Adrenal gland (tissue), 9 donors: ENCODE measurements at regions not wholly inside any gene's neighbourhood (a gene's known extent, or its start where the extent isn't known, plus 50 kb on each side); places are given as distances from the start of the nearest gene placed in this dataset.
A peak's percentile ranks its signal among the peaks of the same experiment; 100 is the strongest.

Source experiments
- DNase-seq, 7 donors: peaks; one replicate each; pipeline ENCODE4 v3.0.0-alpha.2; 2019 to 2020
- H3K27ac ChIP-seq, 5 donors: fragments of 200-600 bp; sonication (generic) in 4 of 5; 1 replicate in 3 of 5; 2 replicates in 2 of 5; pipeline versions ENCODE4 v1.5.1 to v1.8.0; 2016 to 2020; ENCODE audit warnings: mild to moderate bottlenecking in 1 of 5
- H3K27me3 ChIP-seq: fragments of 200-600 bp; 2 replicates; pipeline ENCODE4 v1.8.0; 2021
- H3K36me3 ChIP-seq, 2 donors: fragments of 200-600 bp; replicated peaks in 1 of 2; 1 replicate in 1 of 2; 2 replicates in 1 of 2; pipeline versions ENCODE4 v1.5.1 to v1.8.0; 2018 to 2022
- H3K4me1 ChIP-seq, 2 donors: fragments of 200-600 bp; replicated peaks in 1 of 2; 1 replicate in 1 of 2; 2 replicates in 1 of 2; pipeline versions ENCODE4 v1.5.1 to v1.8.0; 2018 to 2021
- H3K4me3 ChIP-seq, 4 donors: fragments of 200-600 bp; sonication (generic) in 3 of 4; one replicate each; pipeline ENCODE4 v1.5.1; 2016 to 2018
- H3K9me3 ChIP-seq, 3 donors: fragments of 200-600 bp; sonication (generic) in 1 of 3; replicated peaks in 1 of 3; 1 replicate in 2 of 3; 2 replicates in 1 of 3; pipeline versions ENCODE4 v1.5.1 to v1.8.0; 2016 to 2021
- POLR2A ChIP-seq, 2 donors: fragments of 450-650 bp; IDR thresholded peaks; one replicate each; pipeline ENCODE4 v1.6.1; 2017; ENCODE audit warnings: antibody characterized with exemption in 2 of 2, mild to moderate bottlenecking in 2 of 2, moderate library complexity in 1 of 2
- WGBS, 4 donors: extraction: QIAGEN DNeasy Blood & Tissue Kit in 2 of 4; methylation state at CpG; one replicate each; pipeline versions ENCODE4 v1.1.5 to v1.1.7; 2013 to 2017; 5-methylcytosine and 5-hydroxymethylcytosine counted together
- intact Hi-C, 2 donors: fragments of 100-400 bp; cut with DNase I; formaldehyde crosslinking; loops; one replicate each; pipeline versions ENCODE4 v1.14.1 to v1.15.0; 2022 to 2023
- TF ChIP-seq, protein P1 (sequence below), 6 experiments: fragments of 450-650 bp in 4 of 6; fragments of 200-600 bp in 2 of 6; sonication (generic) in 1 of 6; IDR thresholded peaks; 1 replicate in 5 of 6; 2 replicates in 1 of 6; pipeline versions ENCODE4 v1.5.1 to v1.8.0; 2016 to 2021; ENCODE audit warnings: antibody characterized with exemption in 6 of 6, mild to moderate bottlenecking in 2 of 6, moderate library complexity in 1 of 6
- donor health status: healthy with polysubstance abuse.
- donor health status: Bipolar disorder and iron deficiency.
- donor health status: DM: yes; HTN: yes; CAD: no.
- donor health status: DM: no; HTN: no; CAD: no.
- donor health status: DM: no; HTN: no; CAD: no.

DNA sequence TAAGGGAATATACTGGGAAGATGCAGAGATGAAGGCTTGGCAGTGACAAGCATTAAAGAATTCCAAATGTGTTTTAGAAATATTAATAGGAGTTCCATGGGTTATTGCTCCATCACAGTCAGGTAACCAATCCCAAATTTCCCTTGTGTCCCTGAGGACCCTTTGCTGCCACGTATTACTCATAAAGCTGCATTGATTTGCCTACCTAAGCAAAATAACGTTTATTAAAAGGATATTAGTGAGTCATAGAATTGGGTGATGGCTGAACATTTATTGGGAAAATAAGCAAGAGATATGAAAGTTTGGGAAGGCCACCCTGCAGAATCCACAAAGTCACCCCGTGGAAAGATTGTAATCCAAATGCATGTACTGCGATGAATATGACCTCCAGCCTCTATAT is 782.1 kb downstream of the RAPGEF2 start:
- H3K27me3 ChIP-seq: no peaks in the 10 kb centered on the region
- no peaks in the 10 kb centered on the region for H3K9me3 ChIP-seq
- DNase-seq: no peak
- TF ChIP-seq, protein P1, sequence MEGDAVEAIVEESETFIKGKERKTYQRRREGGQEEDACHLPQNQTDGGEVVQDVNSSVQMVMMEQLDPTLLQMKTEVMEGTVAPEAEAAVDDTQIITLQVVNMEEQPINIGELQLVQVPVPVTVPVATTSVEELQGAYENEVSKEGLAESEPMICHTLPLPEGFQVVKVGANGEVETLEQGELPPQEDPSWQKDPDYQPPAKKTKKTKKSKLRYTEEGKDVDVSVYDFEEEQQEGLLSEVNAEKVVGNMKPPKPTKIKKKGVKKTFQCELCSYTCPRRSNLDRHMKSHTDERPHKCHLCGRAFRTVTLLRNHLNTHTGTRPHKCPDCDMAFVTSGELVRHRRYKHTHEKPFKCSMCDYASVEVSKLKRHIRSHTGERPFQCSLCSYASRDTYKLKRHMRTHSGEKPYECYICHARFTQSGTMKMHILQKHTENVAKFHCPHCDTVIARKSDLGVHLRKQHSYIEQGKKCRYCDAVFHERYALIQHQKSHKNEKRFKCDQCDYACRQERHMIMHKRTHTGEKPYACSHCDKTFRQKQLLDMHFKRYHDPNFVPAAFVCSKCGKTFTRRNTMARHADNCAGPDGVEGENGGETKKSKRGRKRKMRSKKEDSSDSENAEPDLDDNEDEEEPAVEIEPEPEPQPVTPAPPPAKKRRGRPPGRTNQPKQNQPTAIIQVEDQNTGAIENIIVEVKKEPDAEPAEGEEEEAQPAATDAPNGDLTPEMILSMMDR (IDR thresholded peaks at IDR 0.05): no peak
- no peak for TF ChIP-seq POLR2A (IDR thresholded peaks at IDR 0.05)
- no peaks in the 10 kb centered on the region for H3K4me1 ChIP-seq
- no peak overlapping the region for H3K4me3 ChIP-seq
- no peaks in the 10 kb centered on the region for H3K36me3 ChIP-seq
- intact Hi-C loops: no loop called here
- H3K27ac ChIP-seq: no peak overlapping the region
- 56 to 65% (median 64%) methylated on average over 4 of the region's 4 CpGs for WGBS, 4 donors

DNA sequence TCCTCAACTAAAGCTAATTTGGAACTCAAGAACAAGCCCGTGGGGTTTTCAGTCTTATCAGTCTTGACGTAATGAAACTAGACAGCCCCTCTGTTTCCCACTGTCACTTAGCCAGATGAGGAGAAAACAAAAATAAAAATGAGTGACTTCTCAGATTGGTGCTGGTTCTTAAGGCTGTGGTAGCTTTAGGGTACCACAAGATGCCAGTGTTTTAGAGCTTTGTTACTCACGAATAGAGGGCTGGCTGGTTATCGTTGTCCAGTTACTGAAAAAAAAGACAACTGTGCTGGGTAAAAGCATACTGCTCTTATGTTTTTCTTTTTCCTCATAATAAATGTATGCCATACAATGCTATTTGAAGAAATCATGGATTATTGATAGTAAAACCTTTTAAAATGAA is 796.7 kb downstream of the RAPGEF2 start:
- Histone ChIP-seq H3K4me3 (no peak overlapping the region), H3K27me3 (no peaks in the 10 kb centered on the region), H3K36me3 (no peaks in the 10 kb centered on the region), H3K27ac (no peak overlapping the region), H3K4me1 (peaks cover 0 to 22% of the 10 kb centered on the region in 2 donors), H3K9me3 (no peaks in the 10 kb centered on the region)
- WGBS, 4 donors: 70 to 84% (median 76%) methylated on average over 4 of the region's 4 CpGs
- no peak for TF ChIP-seq POLR2A (IDR thresholded peaks at IDR 0.05)
- TF ChIP-seq, protein P1 (IDR thresholded peaks at IDR 0.05): no peak
- intact Hi-C loops: no loop called here
- no peak for DNase-seq

DNA sequence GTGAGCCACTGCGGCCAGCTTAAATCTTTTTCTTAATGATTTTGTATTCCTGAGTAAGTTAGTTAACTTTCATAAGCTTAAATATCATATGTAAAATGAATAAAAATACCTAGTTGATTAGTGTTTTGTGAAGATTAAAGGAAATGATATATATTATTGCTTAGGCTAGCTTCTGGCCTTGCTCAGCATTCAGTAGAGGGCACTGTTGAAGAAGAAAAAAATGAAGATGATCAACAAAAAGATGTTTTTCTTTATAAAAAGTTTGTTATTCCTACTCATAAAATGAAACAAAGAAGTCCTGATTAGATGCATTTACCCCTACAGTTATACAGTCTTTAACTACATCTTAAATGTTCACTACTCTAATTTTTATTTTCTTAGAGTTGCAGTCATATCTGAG is 797.7 kb downstream of the RAPGEF2 start:
- Histone ChIP-seq H3K27me3 (no peaks in the 10 kb centered on the region), H3K36me3 (no peaks in the 10 kb centered on the region), H3K4me3 (no peak overlapping the region), H3K4me1 (peaks cover 0 to 22% of the 10 kb centered on the region in 2 donors), H3K27ac (no peak overlapping the region), H3K9me3 (no peaks in the 10 kb centered on the region)
- 85 to 100% (median 93%) methylated on average over 1 of the region's 1 CpG for WGBS, 4 donors
- TF ChIP-seq POLR2A (IDR thresholded peaks at IDR 0.05): no peak
- TF ChIP-seq, protein P1 (IDR thresholded peaks at IDR 0.05): peak in 1 of 6 experiments; percentile 11
- intact Hi-C loops: no loop called here
- no peak for DNase-seq

DNA sequence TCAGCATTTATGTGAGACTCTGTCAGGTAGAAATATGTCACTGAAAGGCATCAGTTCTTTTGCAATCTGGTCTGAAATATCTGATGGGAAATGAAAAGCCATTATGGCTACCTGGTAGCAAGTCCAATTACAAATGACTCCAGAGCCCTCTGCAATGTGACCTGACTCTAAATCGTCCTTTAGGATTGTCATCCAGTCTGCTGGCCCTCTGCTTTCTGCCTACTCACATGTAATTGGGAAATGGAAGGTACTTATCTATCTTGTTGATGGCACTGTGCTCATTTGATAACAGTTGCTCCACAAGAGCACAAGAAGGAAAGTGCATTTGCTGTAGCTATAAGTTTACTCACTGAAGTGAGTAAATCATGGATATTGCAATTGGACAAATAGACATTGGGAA is 799.8 kb downstream of the RAPGEF2 start:
- Histone ChIP-seq H3K4me1 (peaks cover 0 to 22% of the 10 kb centered on the region in 2 donors), H3K27ac (no peak overlapping the region), H3K4me3 (no peak overlapping the region), H3K9me3 (no peaks in the 10 kb centered on the region), H3K36me3 (no peaks in the 10 kb centered on the region), H3K27me3 (no peaks in the 10 kb centered on the region)
- peak in 3 of 7 donors; percentile 12 to 42 (median 20) for DNase-seq
- 0 to 5% (median 0%) methylated on average over 1 of the region's 1 CpG for WGBS, 4 donors
- intact Hi-C loops: no loop called here
- no peak for TF ChIP-seq POLR2A (IDR thresholded peaks at IDR 0.05)
- TF ChIP-seq, protein P1 (IDR thresholded peaks at IDR 0.05): no peak
